A549 (cell line): ENCODE measurements at regions not wholly inside any gene's neighbourhood (a gene's known extent, or its start where the extent isn't known, plus 50 kb on each side); places are given as distances from the start of the nearest gene placed in this dataset.
"Not testable (repeated sequence)": the region's sequence is repeated elsewhere in the genome, so short reads cannot be mapped to it uniquely, and the experiment has no call there.

ENCODE experiments used
- ATAC-seq, 2 experiments: fragments of 200-7000 bp in 1 of 2; fragments of >200 bp in 1 of 2; cut with Nextera tagmentation in 1 of 2; cut with Tn5 transposase in 1 of 2; 3 replicates each; pipeline versions ENCODE4 v1.8.0 to v1.9.1; 2018 to 2020; ENCODE audit warnings: mild to moderate bottlenecking in 1 of 2, moderate library complexity in 1 of 2
- CTCF ChIA-PET: fragments of 300-600 bp; sonication (Branson Sonifier 250); formaldehyde crosslinking; extraction: SDS; loops from one replicate; lab custom pipeline; 2021; ENCODE audit warnings: antibody characterized with exemption, inconsistent platforms; lab: Yijun Ruan, JAX
- POLR2A ChIA-PET: fragments of 350-600 bp; formaldehyde crosslinking; extraction: SDS; loops from one replicate; lab custom pipeline; 2021; ENCODE audit warnings: antibody characterized with exemption, inconsistent platforms; lab: Yijun Ruan, JAX
- DNase-seq, 2 experiments: peaks; one replicate each; pipeline versions ENCODE4 v3.0.0 to v3.0.0-alpha.2; 2011 to 2016; ENCODE audit warnings: low read depth in 1 of 2, low spot score in 1 of 2
- FAIRE-seq: peaks from 2 replicates; lab custom pipeline; 2011; peaks lifted over from hg19 to GRCh38; lab: Jason Lieb, UNC
- H3K27ac ChIP-seq, 2 experiments: fragments of >200 bp; sonication (Bioruptor Twin); formaldehyde crosslinking; 3 replicates each; pipeline ENCODE4 v1.5.1; 2016 to 2017
- H3K4me1 ChIP-seq: fragments of >200 bp; sonication (Bioruptor Twin); formaldehyde crosslinking; 3 replicates; pipeline ENCODE4 v1.6.1; 2016
- H3K4me2 ChIP-seq: fragments of >200 bp; sonication (Bioruptor Twin); formaldehyde crosslinking; 3 replicates; pipeline ENCODE4 v1.6.1; 2016
- H3K4me3 ChIP-seq: fragments of >200 bp; sonication (Bioruptor Twin); formaldehyde crosslinking; 3 replicates; pipeline ENCODE4 v1.5.1; 2016
- H3K9me3 ChIP-seq: fragments of >200 bp; sonication (Bioruptor Twin); formaldehyde crosslinking; 3 replicates; pipeline ENCODE4 v1.6.1; 2016
- BHLHE40 ChIP-seq: IDR thresholded peaks from 2 replicates; pipeline ENCODE4 v1.6.1; 2012; ENCODE audit warnings: low read depth, low read length, inconsistent platforms
- CBX8 ChIP-seq: fragments of 200-600 bp; sonication (generic); IDR thresholded peaks from 2 replicates; pipeline ENCODE4 v1.6.1; 2016
- CEBPB ChIP-seq, 2 experiments: fragments of >200 bp in 1 of 2; sonication (Bioruptor Twin) in 1 of 2; formaldehyde crosslinking in 1 of 2; IDR thresholded peaks; 2 replicates each; pipeline ENCODE4 v1.6.1; 2012 to 2016
- E2F6 ChIP-seq: IDR thresholded peaks from 2 replicates; pipeline ENCODE4 v1.6.1; 2012; ENCODE audit warnings: low read depth, borderline replicate concordance
- FOSB ChIP-seq: fragments of 250-450 bp; sonication (Bioruptor Pico); IDR thresholded peaks from 2 replicates; pipeline ENCODE4 v1.5.0; 2020; ENCODE audit warnings: mild to moderate bottlenecking, moderate library complexity
- FOSL2 ChIP-seq, 2 experiments: fragments of 450-650 bp in 1 of 2; fragments of >200 bp in 1 of 2; sonication (Bioruptor Twin) in 1 of 2; formaldehyde crosslinking; IDR thresholded peaks; 2 replicates each; pipeline versions ENCODE4 v1.5.0 to v1.6.1; 2016 to 2020; ENCODE audit warnings: mild to moderate bottlenecking in 1 of 2, moderate library complexity in 1 of 2
- FOXS1 ChIP-seq: fragments of 250-450 bp; sonication (Bioruptor Pico); IDR thresholded peaks from 2 replicates; pipeline ENCODE4 v1.5.0; 2020; ENCODE audit warnings: mild to moderate bottlenecking, moderate library complexity
- HES2 ChIP-seq: fragments of >200 bp; sonication (Bioruptor Twin); formaldehyde crosslinking; IDR thresholded peaks from 2 replicates; pipeline ENCODE4 v1.6.1; 2016
- HOXB5 ChIP-seq: fragments of 250-450 bp; sonication (Bioruptor Pico); IDR thresholded peaks from 2 replicates; pipeline ENCODE4 v1.5.0; 2020; ENCODE audit warnings: mild to moderate bottlenecking, moderate library complexity
- JUN ChIP-seq, 2 experiments: fragments of >200 bp; sonication (Bioruptor Twin); formaldehyde crosslinking; IDR thresholded peaks; 2 replicates in 1 of 2; 3 replicates in 1 of 2; pipeline ENCODE4 v1.6.1; 2016 to 2017
- NR3C1 ChIP-seq: fragments of >200 bp; sonication (Bioruptor Twin); formaldehyde crosslinking; IDR thresholded peaks from 3 replicates; pipeline ENCODE4 v1.6.1; 2017
- PBX3 ChIP-seq: IDR thresholded peaks from 2 replicates; pipeline ENCODE4 v1.6.1; 2012
- PHF8 ChIP-seq: fragments of 200-600 bp; sonication (generic); IDR thresholded peaks from 2 replicates; pipeline ENCODE4 v1.6.1; 2016; ENCODE audit warnings: low read depth, mild to moderate bottlenecking, antibody characterized with exemption, moderate library complexity, borderline replicate concordance
- POLR2A ChIP-seq: IDR thresholded peaks from 2 replicates; pipeline ENCODE4 v1.6.1; 2012; ENCODE audit warnings: mild to moderate bottlenecking, low read length
- POLR2AphosphoS2 ChIP-seq: conservative IDR thresholded peaks from 2 replicates; pipeline ENCODE4 v1.6.1; 2012; ENCODE audit warnings: low read length, improper control_type of control experiment, inconsistent platforms
- RAD21 ChIP-seq, 2 experiments: fragments of >200 bp in 1 of 2; sonication (Bioruptor Twin) in 1 of 2; formaldehyde crosslinking in 1 of 2; IDR thresholded peaks in 1 of 2; conservative IDR thresholded peaks in 1 of 2; 2 replicates in 1 of 2; 3 replicates in 1 of 2; pipeline ENCODE4 v1.6.1; 2012 to 2018; ENCODE audit warnings: inconsistent platforms in 1 of 2
- RNF2 ChIP-seq: fragments of 200-600 bp; sonication (generic); IDR thresholded peaks from 2 replicates; pipeline ENCODE4 v1.6.1; 2016; ENCODE audit warnings: low read depth, mild to moderate bottlenecking, antibody characterized with exemption, moderate library complexity, borderline replicate concordance
- SMC3 ChIP-seq: fragments of >200 bp; sonication (Bioruptor Twin); formaldehyde crosslinking; IDR thresholded peaks from 3 replicates; pipeline ENCODE4 v1.6.1; 2018; ENCODE audit warnings: inconsistent platforms
- USF2 ChIP-seq: fragments of 450-650 bp; IDR thresholded peaks from 2 replicates; pipeline ENCODE4 v1.6.1; 2014; ENCODE audit warnings: antibody characterized with exemption
- ZNF302 ChIP-seq: fragments of 250-450 bp; sonication (Bioruptor Pico); IDR thresholded peaks from 2 replicates; pipeline ENCODE4 v1.9.0; 2021; ENCODE audit warnings: inconsistent platforms, mild to moderate bottlenecking, moderate library complexity
- WGBS: methylation state at CpG from one replicate; pipeline ENCODE4 v1.1.6; 2017; ENCODE audit errors: missing lambda C conversion rate; 5-methylcytosine and 5-hydroxymethylcytosine counted together

GRCh38 chr16:5753381-5753780 is 655.8 kb upstream of the EEF2KMT start:
- Histone ChIP-seq H3K9me3 (no peaks in the 10 kb centered on the region), H3K4me2 (no peak overlapping the region), H3K4me1 (no peaks in the 10 kb centered on the region), H3K27ac (no peak overlapping the region), H3K4me3 (no peak overlapping the region)
- ATAC-seq (no peak), FAIRE-seq (no peak), DNase-seq (no peak)
- 1% methylated on average over 7 of the region's 7 CpGs for WGBS
- CTCF ChIA-PET = no interaction called here
- TF ChIP-seq USF2 (no peak), POLR2AphosphoS2 (no peak), FOSL2 (IDR thresholded peaks at IDR 0.05) (no peak), FOSL2 (CRISPR knock-in tag; IDR thresholded peaks at IDR 0.05) (no peak), RAD21 (conservative IDR thresholded peaks at IDR 0.05 in 1 of 2, IDR thresholded peaks at IDR 0.05 in 1 of 2) (no peak), FOSB (CRISPR knock-in tag) (no peak), PHF8 (no peak), E2F6 (no peak), CBX8 (no peak), HES2 (no peak), CEBPB (IDR thresholded peaks at IDR 0.05) (no peak), BHLHE40 (no peak)
- POLR2A ChIA-PET = no interaction called here

- DNase-seq (no peak), FAIRE-seq (no peak), ATAC-seq (no peak)
- ChIA-PET POLR2A (no interaction called here), CTCF (interaction anchor here (0.6 kb wide), 1 partner anchor 53 kb away, joined by 3 read pairs; no protein-coding TSS in a partner anchor)
- Histone ChIP-seq H3K4me1 (no peaks in the 10 kb centered on the region), H3K4me3 (no peak overlapping the region), H3K27ac (no peak overlapping the region), H3K9me3 (no peaks in the 10 kb centered on the region), H3K4me2 (no peak overlapping the region)
- whole genome bisulfite sequencing = 20% methylated on average over 4 of the region's 4 CpGs
- TF ChIP-seq BHLHE40 = no peak
- no peak for TF ChIP-seq PBX3
- TF ChIP-seq SMC3 = no peak
- no peak for TF ChIP-seq ZNF302
- TF ChIP-seq CBX8 = no peak
- no peak for TF ChIP-seq FOXS1 (CRISPR knock-in tag)
- TF ChIP-seq CEBPB (IDR thresholded peaks at IDR 0.05) = no peak
- no peak for TF ChIP-seq RNF2
- no peak for TF ChIP-seq POLR2A
Measured at GRCh38 chr16:5751216-5751615, 653.6 kb upstream of the EEF2KMT start.

GRCh38 chr16:5750439-5750838 is 652.8 kb upstream of the EEF2KMT start:
- H3K9me3 ChIP-seq, H3K27ac ChIP-seq, ATAC-seq, CTCF ChIA-PET, DNase-seq, H3K4me1 ChIP-seq, H3K4me2 ChIP-seq, FAIRE-seq, POLR2A ChIA-PET, H3K4me3 ChIP-seq: not testable (repeated sequence)
- WGBS = 0% methylated on average over 6 of the region's 11 CpGs

- WGBS = no CpG with 5 or more reads among the region's 1 CpG
- H3K4me2 ChIP-seq = no peak overlapping the region
- H3K4me1 ChIP-seq = no peaks in the 10 kb centered on the region
- H3K9me3 ChIP-seq = no peaks in the 10 kb centered on the region; the same call in 2 of the 3 replicates
- ATAC-seq = no peak
- FAIRE-seq = no peak
- DNase-seq = no peak
- H3K27ac ChIP-seq = no peak overlapping the region
- ChIA-PET POLR2A (no interaction called here), CTCF (interaction anchor here (0.6 kb wide), 1 partner anchor 1180 kb away, joined by 4 read pairs; no protein-coding TSS in a partner anchor)
- no peak for TF ChIP-seq JUN (IDR thresholded peaks at IDR 0.05)
- TF ChIP-seq NR3C1 = no peak
- no peak for TF ChIP-seq HOXB5 (CRISPR knock-in tag)
- no peak for TF ChIP-seq FOSL2 (IDR thresholded peaks at IDR 0.05)
- no peak for TF ChIP-seq FOSL2 (CRISPR knock-in tag; IDR thresholded peaks at IDR 0.05)
- H3K4me3 ChIP-seq = no peak overlapping the region
Measured at GRCh38 chr16:5738586-5738985, 641.0 kb upstream of the EEF2KMT start.
